OCI-LY3 (cell line): ENCODE measurements at regions not wholly inside any gene's neighbourhood (a gene's known extent, or its start where the extent isn't known, plus 50 kb on each side); places are given as distances from the start of the nearest gene placed in this dataset.

Experiments used
- CTCF ChIP-seq: fragments of 200-600, 300-600 bp; sonication (generic); IDR thresholded peaks from 2 replicates; pipeline ENCODE4 v1.5.1; 2014; ENCODE audit warnings: antibody characterized with exemption, low read length, low read depth
- EZH2phosphoT487 ChIP-seq: fragments of 200-600 bp; shearing (Covaris generic); IDR thresholded peaks from 2 replicates; pipeline ENCODE4 v1.6.1; 2018; ENCODE audit warnings: antibody characterized with exemption, mixed run types, low read depth

DNA sequence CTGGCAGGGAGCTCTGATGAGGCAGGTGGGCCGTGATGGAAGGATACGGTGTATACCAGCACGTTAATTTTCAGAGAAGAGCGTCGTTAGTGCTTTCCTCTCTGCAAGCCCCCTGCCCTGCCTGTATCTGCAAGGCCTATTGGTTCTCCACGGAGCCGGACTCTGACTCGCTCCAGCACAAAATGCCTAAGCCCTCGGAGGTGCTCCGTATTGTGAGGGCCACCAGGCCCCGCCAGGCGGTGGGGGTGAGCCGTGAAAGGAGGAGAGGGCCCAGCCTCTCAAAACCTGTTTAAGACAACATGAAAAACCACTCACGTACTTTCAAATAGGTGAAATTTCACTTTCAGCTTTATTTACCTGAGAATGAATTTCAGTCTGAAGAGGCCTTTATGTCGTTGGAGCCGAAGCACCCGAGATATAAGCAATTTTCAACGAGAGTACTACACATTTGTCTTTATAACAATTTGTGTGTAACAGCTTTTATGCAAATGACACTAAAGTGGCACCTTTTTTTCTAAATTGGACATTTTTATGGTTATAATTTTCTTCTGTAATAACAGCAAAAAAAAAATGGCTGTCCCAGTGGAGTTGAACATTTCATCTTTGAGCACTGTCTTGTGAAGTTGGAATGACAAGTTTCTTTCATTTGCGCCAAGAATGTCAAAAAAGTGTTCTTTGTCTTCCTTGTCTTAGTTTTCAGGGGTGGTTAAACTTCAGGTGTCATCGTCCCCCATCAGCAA, 749.5 kb downstream of the VRK1 start:
- no peak for TF ChIP-seq CTCF
- TF ChIP-seq EZH2phosphoT487, result no peak
